ENCODE measurements at regions not wholly inside any gene's neighbourhood (a gene's known extent, or its start where the extent isn't known, plus 50 kb on each side); places are given as distances from the start of the nearest gene placed in this dataset.
A peak's percentile ranks its signal among the peaks of the same experiment; 100 is the strongest.

DNA sequence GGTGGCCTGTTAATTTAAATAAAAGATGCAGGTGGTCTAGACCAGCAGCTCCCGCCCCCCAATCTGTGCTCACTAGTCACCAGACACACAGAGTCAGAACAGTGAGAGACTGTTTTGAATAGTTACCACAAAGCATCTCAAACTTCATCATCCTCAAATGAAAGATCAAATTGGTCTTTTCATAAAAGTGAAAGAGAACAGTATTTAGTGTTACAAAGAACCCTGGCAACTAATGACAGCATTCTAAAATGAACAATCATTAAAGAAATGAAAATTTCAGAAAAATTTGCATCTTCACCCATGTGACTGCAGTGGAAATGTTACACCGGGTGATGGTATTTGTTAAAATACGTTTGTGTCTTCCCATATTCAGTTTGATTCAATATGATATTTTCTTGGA, 65.5 kb upstream of the PMAIP1 start:
- Histone ChIP-seq H3K27ac (no peak overlapping the region), H3K27me3 (replicated peaks in 1 of 7) (no peaks in the 10 kb centered on the region), H3K9me3 (no peaks in the 10 kb centered on the region), H3K36me3 (no peaks in the 10 kb centered on the region), H3K4me3 (no peak overlapping the region), H3K4me1 (peaks cover 0 to 5% (median 0%) of the 10 kb centered on the region in 6 donors)
- intact Hi-C loops (cut with DNase I; ENCODE audit: low total_unique reads) = loop anchor here (10.0 kb wide), 1 partner anchor 711 kb away; no protein-coding TSS in a partner anchor
- no peak for DNase-seq
- WGBS, 5 donors = 58 to 71% (median 67%) methylated on average over 3 of the region's 3 CpGs
- TF ChIP-seq POLR2A (IDR thresholded peaks at IDR 0.05) = no peak
- TF ChIP-seq CTCF (IDR thresholded peaks at IDR 0.05 in 8 of 11, conservative IDR thresholded peaks at IDR 0.05 in 3 of 11) = no peak
- no peak for TF ChIP-seq POLR2AphosphoS5 (IDR thresholded peaks at IDR 0.05)

- intact Hi-C loops (cut with DNase I; ENCODE audit: low total_unique reads) = loop anchor here (10.0 kb wide), 1 partner anchor 711 kb away; no protein-coding TSS in a partner anchor
- no peaks in the 10 kb centered on the region for H3K36me3 ChIP-seq
- H3K27ac ChIP-seq = no peak overlapping the region
- TF ChIP-seq POLR2AphosphoS5 (IDR thresholded peaks at IDR 0.05) = no peak
- TF ChIP-seq POLR2A (IDR thresholded peaks at IDR 0.05) = no peak
- no peak for TF ChIP-seq CTCF (IDR thresholded peaks at IDR 0.05 in 8 of 11, conservative IDR thresholded peaks at IDR 0.05 in 3 of 11)
- DNase-seq = no peak
- H3K4me1 ChIP-seq = peaks cover 0 to 5% (median 0%) of the 10 kb centered on the region in 6 donors
- H3K9me3 ChIP-seq = no peaks in the 10 kb centered on the region
- WGBS, 5 donors = 49 to 59% (median 57%) methylated on average over 3 of the region's 3 CpGs
- H3K27me3 ChIP-seq (replicated peaks in 1 of 7) = no peaks in the 10 kb centered on the region
- H3K4me3 ChIP-seq = no peak overlapping the region
Observed at GRCh38 chr18:59833785-59834184, 66.0 kb upstream of the PMAIP1 start.

DNA sequence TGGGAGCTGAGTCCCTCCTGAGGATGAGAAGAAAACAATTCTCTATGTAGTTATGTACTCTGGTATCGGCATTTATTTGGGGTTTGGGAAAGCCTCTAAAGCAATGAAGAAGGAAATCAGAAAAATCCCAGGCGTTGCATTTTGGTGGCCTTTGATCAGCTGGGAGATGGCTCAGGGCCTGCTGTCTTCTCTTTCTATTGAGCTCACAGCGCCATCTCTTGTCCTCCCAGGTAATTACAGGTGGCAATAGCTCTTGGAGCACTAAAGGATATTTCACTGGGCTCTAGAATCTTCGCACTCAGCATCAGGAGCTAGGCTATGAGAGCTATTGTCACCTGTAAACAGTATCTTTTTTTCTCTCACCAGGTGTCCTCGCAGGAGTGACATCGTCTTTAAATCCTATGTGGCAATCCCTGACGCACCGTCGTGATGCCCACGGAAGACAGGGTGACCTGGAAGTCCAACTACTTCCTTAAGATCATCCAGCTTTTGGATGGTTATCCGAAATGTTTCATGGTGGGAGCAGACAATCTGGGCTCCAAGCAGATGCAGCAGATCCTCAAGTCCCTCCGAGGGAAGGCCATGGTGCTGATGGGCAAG, 76.1 kb upstream of the PMAIP1 start:
- Histone ChIP-seq H3K4me3 (no peak overlapping the region), H3K36me3 (no peaks in the 10 kb centered on the region), H3K27ac (no peak overlapping the region), H3K27me3 (replicated peaks in 1 of 7) (peaks cover 0 to 15% (median 0%) of the 10 kb centered on the region in 7 donors), H3K4me1 (no peaks in the 10 kb centered on the region), H3K9me3 (no peaks in the 10 kb centered on the region)
- 39 to 46% (median 45%) methylated on average over 12 of the region's 12 CpGs for WGBS, 5 donors
- TF ChIP-seq POLR2AphosphoS5 (IDR thresholded peaks at IDR 0.05) (no peak), CTCF (IDR thresholded peaks at IDR 0.05 in 8 of 11, conservative IDR thresholded peaks at IDR 0.05 in 3 of 11) (peak in 10 of 11 experiments; percentile 29 to 64 (median 58))
- intact Hi-C loops (cut with DNase I; ENCODE audit: low total_unique reads) = loop anchor here (5.0 kb wide), 1 partner anchor 366 kb away; no protein-coding TSS in a partner anchor
- DNase-seq = no peak

GRCh38 chr18:59822612-59823550, 76.9 kb upstream of the PMAIP1 start:
- no peaks in the 10 kb centered on the region for H3K36me3 ChIP-seq
- no peak overlapping the region for H3K27ac ChIP-seq
- no peak for DNase-seq
- 73 to 85% (median 79%) methylated on average over 7 of the region's 7 CpGs for WGBS, 5 donors
- no peak overlapping the region for H3K4me3 ChIP-seq
- peaks cover 0 to 15% (median 0%) of the 10 kb centered on the region in 7 donors for H3K27me3 ChIP-seq (replicated peaks in 1 of 7)
- no peak for TF ChIP-seq POLR2A (IDR thresholded peaks at IDR 0.05)
- no peak for TF ChIP-seq POLR2AphosphoS5 (IDR thresholded peaks at IDR 0.05)
- no peak for TF ChIP-seq CTCF (IDR thresholded peaks at IDR 0.05 in 8 of 11, conservative IDR thresholded peaks at IDR 0.05 in 3 of 11)
- no peaks in the 10 kb centered on the region for H3K4me1 ChIP-seq
- intact Hi-C loops (cut with DNase I; ENCODE audit: low total_unique reads) = loop anchor here (5.0 kb wide), 1 partner anchor 366 kb away; no protein-coding TSS in a partner anchor
- H3K9me3 ChIP-seq = no peaks in the 10 kb centered on the region

Measured in spleen (tissue), 11 donors.